ENCODE measurements at regions not wholly inside any gene's neighbourhood (a gene's known extent, or its start where the extent isn't known, plus 50 kb on each side); places are given as distances from the start of the nearest gene placed in this dataset.

DNA sequence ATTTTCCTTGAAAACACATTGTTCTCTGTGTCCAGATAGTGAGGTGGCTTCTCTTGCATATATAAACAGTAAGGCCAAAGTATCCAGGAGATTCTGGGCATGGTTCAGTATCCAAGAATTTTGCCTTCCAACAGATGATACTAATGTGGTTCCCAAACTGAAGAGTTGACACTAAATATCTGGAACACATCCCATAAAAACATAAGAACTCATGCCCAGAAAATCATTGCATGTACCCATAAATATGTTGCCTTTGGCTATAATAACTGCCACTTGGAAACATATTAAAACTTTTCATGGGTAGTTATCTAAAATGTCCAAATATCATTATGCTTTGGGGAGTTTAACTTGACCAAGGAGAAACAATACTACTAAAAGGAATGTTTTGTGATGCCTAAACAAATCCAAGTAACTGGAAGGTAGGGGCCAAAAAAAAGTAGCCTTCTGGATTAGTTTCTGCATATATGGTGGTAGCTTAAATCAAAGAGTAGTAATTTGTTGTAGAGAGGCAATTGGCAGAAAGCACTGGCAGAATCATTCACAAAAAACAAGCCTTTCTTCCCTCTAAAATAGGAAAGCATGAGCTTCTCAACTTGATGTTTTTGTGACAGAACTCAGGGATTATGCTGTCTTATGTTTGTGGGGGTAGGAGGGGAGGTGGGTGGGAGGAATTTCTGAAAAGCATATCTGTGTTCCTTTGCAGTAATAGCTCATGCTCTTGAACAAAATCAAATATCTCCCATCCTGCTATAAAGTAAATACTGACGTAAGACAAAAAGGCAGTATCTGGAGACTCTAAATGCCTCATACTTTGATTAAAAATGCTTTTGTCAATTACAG, 753.9 kb downstream of the TUSC7 start:
- DNase-seq (ENCODE audit: low spot score) = no peak

GRCh38 chr3:117471831-117472230, 762.3 kb downstream of the TUSC7 start:
- no peak for DNase-seq (ENCODE audit: low spot score)

GRCh38 chr3:117473981-117474538, 764.5 kb downstream of the TUSC7 start:
- no peak for DNase-seq (ENCODE audit: low spot score)

GRCh38 chr3:117476572-117476971, 767.0 kb downstream of the TUSC7 start:
- DNase-seq (ENCODE audit: low spot score) = no peak

DNA sequence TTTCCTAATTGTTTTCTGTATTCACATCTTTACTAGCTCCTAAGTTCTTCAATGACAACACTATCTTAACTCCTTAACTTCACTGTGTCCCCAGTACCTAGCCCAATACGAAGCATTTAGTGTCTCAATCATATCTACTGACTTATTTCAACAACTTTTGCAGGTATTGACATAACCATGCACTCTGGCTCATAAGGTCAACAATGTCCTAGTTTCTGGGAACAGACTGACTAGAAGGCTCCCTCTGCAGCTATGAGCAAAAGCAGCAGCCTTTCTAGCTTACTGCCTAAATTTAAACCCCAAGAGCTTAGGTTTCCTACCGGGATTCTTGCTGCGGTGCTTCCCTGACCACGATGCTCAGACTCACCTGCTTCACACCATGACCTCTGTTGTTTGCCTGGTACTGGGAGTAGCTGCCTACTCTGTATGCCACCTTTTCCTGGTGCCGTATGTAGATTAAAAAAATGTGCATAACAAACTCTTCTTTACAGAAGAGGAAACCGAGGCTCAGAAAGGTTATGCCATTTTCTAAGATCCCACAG, 767.7 kb downstream of the TUSC7 start:
- no peak for DNase-seq (ENCODE audit: low spot score)

DNA sequence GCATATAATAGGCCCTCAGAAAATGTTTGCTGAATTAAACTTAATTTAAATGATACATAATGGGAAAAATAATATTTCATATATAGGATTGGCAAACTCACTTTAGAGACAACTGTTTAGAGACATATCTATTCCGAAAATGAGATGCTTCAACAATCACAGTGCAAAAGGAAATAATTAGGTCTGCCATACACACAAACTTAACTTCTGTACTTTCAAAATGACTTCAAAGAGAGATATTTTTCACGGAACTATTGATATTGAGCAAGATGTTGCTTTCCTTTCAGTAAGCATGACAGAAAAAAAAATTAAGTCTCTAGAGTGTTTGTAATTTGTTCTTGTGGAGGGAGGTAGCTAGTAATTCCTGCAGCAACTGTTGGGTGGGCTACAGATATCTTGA, 769.5 kb downstream of the TUSC7 start:
- no peak for DNase-seq (ENCODE audit: low spot score)

- DNase-seq (ENCODE audit: low spot score) = no peak
These were observed 770.9 kb downstream of the TUSC7 start for GRCh38 chr3:117480525-117480924.

DNA sequence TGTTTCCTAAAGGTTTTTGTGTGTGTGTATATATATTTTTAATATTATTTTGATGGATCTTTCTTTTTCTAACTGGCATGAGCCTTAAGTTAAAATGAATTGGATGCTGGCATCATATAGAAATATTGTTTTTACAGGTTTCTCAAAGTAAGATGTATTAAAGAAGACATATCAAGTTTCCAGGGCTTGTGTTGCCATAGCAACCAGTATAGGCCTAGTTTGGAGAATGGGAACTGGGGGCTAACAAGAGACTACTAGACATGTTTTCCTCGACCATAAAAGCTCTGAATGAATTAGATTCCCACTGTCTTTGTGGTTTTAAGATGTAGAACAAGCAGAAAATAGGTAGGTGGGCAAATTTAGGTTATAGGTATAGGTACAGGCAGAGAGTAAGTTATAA, 771.4 kb downstream of the TUSC7 start:
- no peak for DNase-seq (ENCODE audit: low spot score)

DNA sequence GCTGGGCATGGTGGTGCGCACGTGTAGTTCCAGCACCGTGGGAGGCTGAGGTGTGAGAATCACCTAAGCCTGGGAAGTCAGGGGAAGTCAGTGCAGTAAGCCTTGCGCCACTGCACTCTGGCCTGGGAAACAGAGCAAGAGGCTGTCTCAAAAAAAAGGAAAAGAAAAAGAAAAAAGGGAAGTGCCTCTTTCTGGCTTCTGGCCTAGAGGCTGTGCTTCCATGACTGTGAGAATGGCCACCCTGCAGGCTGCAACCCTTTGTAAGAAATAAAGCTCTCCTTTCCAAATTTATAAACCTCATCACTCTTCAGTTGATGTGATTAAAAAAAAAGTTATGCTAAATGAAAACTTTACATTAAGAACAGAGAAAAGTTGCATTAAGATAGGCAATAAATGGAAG, 774.3 kb downstream of the TUSC7 start:
- DNase-seq (ENCODE audit: low spot score) = no peak

- DNase-seq (ENCODE audit: low spot score) = no peak
These were observed 776.3 kb downstream of the TUSC7 start for GRCh38 chr3:117485841-117486240.

GRCh38 chr3:117486719-117487716, 777.4 kb downstream of the TUSC7 start:
- no peak for DNase-seq (ENCODE audit: low spot score)

DNA sequence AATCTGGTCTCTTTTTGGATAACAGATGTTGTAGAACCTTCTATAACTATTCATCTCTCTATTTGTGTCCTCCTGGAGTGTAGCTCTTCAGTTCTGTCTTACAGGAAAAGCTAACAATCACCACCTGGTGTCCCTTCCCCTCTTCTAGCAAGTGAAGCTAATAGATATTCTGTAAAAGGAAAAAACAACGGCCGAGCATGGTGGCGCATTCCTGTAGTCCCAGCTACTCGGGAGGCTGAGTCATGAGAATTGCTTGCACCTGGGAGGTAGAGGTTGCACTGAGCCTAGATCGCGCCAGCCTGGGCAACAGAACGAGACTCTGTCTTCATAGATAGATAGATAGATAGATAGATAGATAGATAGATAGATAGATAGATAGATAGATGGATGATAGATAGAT, 779.4 kb downstream of the TUSC7 start:
- no peak for DNase-seq (ENCODE audit: low spot score)

- DNase-seq (ENCODE audit: low spot score) = no peak
These were observed 780.1 kb downstream of the TUSC7 start for GRCh38 chr3:117489663-117490079.

DNA sequence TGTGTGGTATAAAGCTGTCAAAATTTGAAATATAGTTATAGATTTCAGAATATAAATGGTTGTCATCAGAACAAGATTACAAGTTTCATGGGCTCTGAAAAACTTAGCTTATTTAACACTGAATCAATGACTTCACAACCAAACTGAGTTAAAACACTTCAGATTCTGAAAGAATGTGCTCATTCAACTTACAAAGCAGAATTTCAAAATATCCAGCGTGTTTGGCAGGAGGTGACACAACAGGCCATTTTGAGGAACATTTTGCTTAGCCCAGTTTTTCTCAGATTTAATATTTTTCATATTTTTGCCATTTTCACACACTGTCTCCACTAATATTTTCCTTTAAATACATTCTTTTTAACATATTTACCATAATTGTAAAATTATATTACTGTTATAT, 781.1 kb downstream of the TUSC7 start:
- no peak for DNase-seq (ENCODE audit: low spot score)

GRCh38 chr3:117495620-117496019, 786.0 kb downstream of the TUSC7 start:
- DNase-seq (ENCODE audit: low spot score) = no peak

DNA sequence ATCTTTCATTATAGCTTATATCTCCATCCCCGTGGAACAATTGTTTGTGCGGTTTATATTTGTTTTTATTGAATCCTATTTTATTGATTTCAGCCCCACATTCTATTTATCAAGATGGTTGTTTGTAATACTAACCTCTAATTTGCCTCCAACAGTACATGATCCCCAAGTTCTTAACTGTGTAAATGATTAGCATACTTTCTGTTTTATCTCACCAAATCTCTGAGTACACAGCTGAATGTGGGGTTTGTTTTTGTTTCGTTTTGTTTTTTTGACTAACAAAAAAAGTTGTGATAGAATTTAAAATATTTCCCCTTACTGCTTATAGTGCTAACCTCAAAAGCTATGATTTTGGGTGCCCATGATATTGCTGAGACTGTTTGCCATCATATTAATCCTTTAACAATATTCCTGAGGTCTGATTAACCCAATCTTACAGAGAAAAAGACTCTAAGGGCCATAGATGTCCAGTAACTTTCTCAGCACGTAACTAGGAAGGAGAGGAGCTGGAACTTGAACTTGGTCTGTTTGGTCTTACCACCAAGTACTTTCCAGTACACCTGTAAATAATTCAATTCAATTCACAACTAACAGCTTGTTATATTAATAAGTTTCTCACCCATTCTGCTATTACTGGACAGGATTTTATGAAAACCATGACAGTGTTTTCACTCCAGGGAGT, 789.8 kb downstream of the TUSC7 start:
- DNase-seq (ENCODE audit: low spot score) = no peak

- no peak for DNase-seq (ENCODE audit: low spot score)
These were observed 798.4 kb downstream of the TUSC7 start for GRCh38 chr3:117507958-117508357.

- no peak for DNase-seq (ENCODE audit: low spot score)
These were observed 800.3 kb downstream of the TUSC7 start for GRCh38 chr3:117509858-117510257.

- no peak for DNase-seq (ENCODE audit: low spot score)
These were observed 800.8 kb downstream of the TUSC7 start for GRCh38 chr3:117510396-117510795.

- no peak for DNase-seq (ENCODE audit: low spot score)
These were observed 803.4 kb downstream of the TUSC7 start for GRCh38 chr3:117512975-117513374.

- no peak for DNase-seq (ENCODE audit: low spot score)
These were observed 805.7 kb downstream of the TUSC7 start for GRCh38 chr3:117515309-117515708.

DNA sequence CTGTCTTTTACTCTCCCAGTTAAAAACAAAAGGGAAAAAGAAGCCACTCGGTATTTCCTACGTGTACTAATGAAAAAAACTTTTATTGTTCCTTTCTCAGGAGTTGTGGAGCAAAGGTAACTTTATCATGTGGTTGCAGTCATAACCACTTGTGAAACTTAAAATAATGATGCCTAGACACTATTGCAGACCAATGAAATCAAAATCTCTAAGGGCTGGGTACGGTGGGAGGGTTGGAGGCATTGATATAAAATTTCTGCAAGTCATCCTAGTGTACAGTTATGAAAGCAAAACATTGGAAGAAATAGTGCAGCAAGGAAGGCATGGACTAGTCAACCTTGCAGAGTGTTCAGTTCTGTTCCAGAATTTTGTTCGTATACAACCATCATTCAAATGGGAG, 808.8 kb downstream of the TUSC7 start:
- no peak for DNase-seq (ENCODE audit: low spot score)
